Loucy (cell line): ENCODE measurements at regions not wholly inside any gene's neighbourhood (a gene's known extent, or its start where the extent isn't known, plus 50 kb on each side); places are given as distances from the start of the nearest gene placed in this dataset.

Experiments
- H2AFZ ChIP-seq: fragments of 200-600 bp; sonication (generic); 2 replicates; pipeline ENCODE4 v1.6.0; 2016; ENCODE audit warnings: antibody characterized with exemption, mild to moderate bottlenecking, low read length, moderate library complexity
- H3F3A ChIP-seq: fragments of 200-600 bp; 2 replicates; pipeline ENCODE4 v1.6.0; 2016; ENCODE audit warnings: antibody characterized with exemption, low read depth, mild to moderate bottlenecking
- H3K27me3 ChIP-seq: fragments of 200-600 bp; sonication (generic); 2 replicates; pipeline ENCODE4 v1.6.1; 2014; ENCODE audit warnings: low read length, mild to moderate bottlenecking; ENCODE audit not compliant: insufficient read depth, poor library complexity, severe bottlenecking
- H3K36me3 ChIP-seq: fragments of 200-600 bp; sonication (generic); 2 replicates; pipeline ENCODE4 v1.6.1; 2016; ENCODE audit warnings: low read length; ENCODE audit not compliant: insufficient read depth
- H3K4me1 ChIP-seq: fragments of 200-600 bp; sonication (generic); 2 replicates; pipeline ENCODE4 v1.5.1; 2014; ENCODE audit warnings: low read length, mild to moderate bottlenecking; ENCODE audit not compliant: insufficient read depth, poor library complexity, severe bottlenecking
- H3K4me2 ChIP-seq: fragments of 200-600 bp; sonication (generic); 2 replicates; pipeline ENCODE4 v1.6.0; 2014; ENCODE audit warnings: antibody characterized with exemption, low read length, low read depth, mild to moderate bottlenecking; ENCODE audit not compliant: poor library complexity, severe bottlenecking
- H3K4me3 ChIP-seq: fragments of 200-600 bp; sonication (generic); 2 replicates; pipeline ENCODE4 v1.5.1; 2014; ENCODE audit warnings: low read length, mild to moderate bottlenecking, mixed read lengths; ENCODE audit not compliant: poor library complexity, severe bottlenecking
- H3K79me2 ChIP-seq: fragments of 200-600 bp; sonication (generic); 2 replicates; pipeline ENCODE4 v1.6.1; 2014; ENCODE audit warnings: low read length; ENCODE audit not compliant: insufficient read depth
- H3K9ac ChIP-seq: fragments of 200-600 bp; sonication (generic); 2 replicates; pipeline ENCODE4 v1.6.0; 2014; ENCODE audit warnings: mild to moderate bottlenecking, low read depth, low read length, moderate library complexity; ENCODE audit not compliant: poor library complexity, severe bottlenecking
- H3K9me2 ChIP-seq: fragments of 200-600 bp; sonication (generic); replicated peaks from 2 replicates; pipeline ENCODE4 v1.6.1; 2016; ENCODE audit warnings: low read depth, low read length, mixed read lengths
- H3K9me3 ChIP-seq: fragments of 200-600 bp; sonication (generic); 2 replicates; pipeline ENCODE4 v1.6.1; 2014; ENCODE audit warnings: mild to moderate bottlenecking, antibody characterized with exemption, low read length, low read depth; ENCODE audit not compliant: insufficient read depth
- H4K20me1 ChIP-seq: fragments of 200-600 bp; sonication (generic); 2 replicates; pipeline ENCODE4 v1.6.0; 2014; ENCODE audit warnings: antibody characterized with exemption, low read length, mild to moderate bottlenecking; ENCODE audit not compliant: insufficient read depth, poor library complexity, severe bottlenecking
- CTCF ChIP-seq: fragments of 200-600 bp; sonication (generic); conservative IDR thresholded peaks from 2 replicates; pipeline ENCODE4 v1.5.1; 2014; ENCODE audit warnings: mild to moderate bottlenecking, antibody characterized with exemption, low read length
- EZH2phosphoT487 ChIP-seq: fragments of 200-600 bp; IDR thresholded peaks from 2 replicates; pipeline ENCODE4 v1.6.1; 2018; ENCODE audit warnings: antibody characterized with exemption, mild to moderate bottlenecking, moderate library complexity, borderline replicate concordance

- H3K9me2 ChIP-seq, result no peaks in the 10 kb centered on the region
- peaks cover 8% of the 10 kb centered on the region for H3K4me1 ChIP-seq
- H3K79me2 ChIP-seq, result no peaks in the 10 kb centered on the region
- no peak overlapping the region for H2AFZ ChIP-seq
- no peaks in the 10 kb centered on the region for H4K20me1 ChIP-seq
- no peak overlapping the region for H3K9ac ChIP-seq
- H3K27me3 ChIP-seq, result no peaks in the 10 kb centered on the region
- no peaks in the 10 kb centered on the region for H3F3A ChIP-seq
- TF ChIP-seq EZH2phosphoT487 (no peak), CTCF (no peak)
- H3K36me3 ChIP-seq, result no peaks in the 10 kb centered on the region
- H3K4me3 ChIP-seq, result no peak overlapping the region
- H3K9me3 ChIP-seq, result no peaks in the 10 kb centered on the region
- no peak overlapping the region for H3K4me2 ChIP-seq
Observed at GRCh38 chr5:159409801-159410200, 79.5 kb upstream of the IL12B start.

GRCh38 chr5:159410480-159410879 lies 80.2 kb upstream of the IL12B start:
- Histone ChIP-seq H3K4me1 (peaks cover 8% of the 10 kb centered on the region), H4K20me1 (no peaks in the 10 kb centered on the region), H3K9me2 (no peaks in the 10 kb centered on the region), H3K4me2 (no peak overlapping the region), H3K4me3 (no peak overlapping the region), H3K36me3 (no peaks in the 10 kb centered on the region), H3K9ac (no peak overlapping the region), H3K27me3 (no peaks in the 10 kb centered on the region), H2AFZ (no peak overlapping the region), H3K9me3 (no peaks in the 10 kb centered on the region), H3K79me2 (no peaks in the 10 kb centered on the region), H3F3A (no peaks in the 10 kb centered on the region)
- TF ChIP-seq EZH2phosphoT487 (no peak), CTCF (no peak)

- H3F3A ChIP-seq, result no peaks in the 10 kb centered on the region
- no peak for TF ChIP-seq CTCF
- TF ChIP-seq EZH2phosphoT487, result no peak
- H3K9me2 ChIP-seq, result no peaks in the 10 kb centered on the region
- no peaks in the 10 kb centered on the region for H3K9me3 ChIP-seq
- H3K4me1 ChIP-seq, result peaks cover 8% of the 10 kb centered on the region
- H3K79me2 ChIP-seq, result no peaks in the 10 kb centered on the region
- H3K27me3 ChIP-seq, result no peaks in the 10 kb centered on the region
- no peak overlapping the region for H3K9ac ChIP-seq
- no peaks in the 10 kb centered on the region for H3K36me3 ChIP-seq
- no peaks in the 10 kb centered on the region for H4K20me1 ChIP-seq
- H2AFZ ChIP-seq, result no peak overlapping the region
- no peak overlapping the region for H3K4me2 ChIP-seq
- no peak overlapping the region for H3K4me3 ChIP-seq
Observed at GRCh38 chr5:159411115-159411514, 80.8 kb upstream of the IL12B start.
